HepG2 (cell line): ENCODE measurements at regions not wholly inside any gene's neighbourhood (a gene's known extent, or its start where the extent isn't known, plus 50 kb on each side); places are given as distances from the start of the nearest gene placed in this dataset.

ENCODE experiments used
- ATAC-seq: fragments of 200-7000 bp; cut with Tn5 transposase; 3 replicates; pipeline ENCODE4 v1.9.1; 2020; ENCODE audit warnings: mild to moderate bottlenecking, moderate library complexity
- BruUV-seq: library from RNA; stranded (reverse); fragments of 400-500 nt; replicated peaks from 2 replicates; lab custom pipeline; 2021; lab: Mats Ljungman, UMichigan
- CTCF ChIA-PET: fragments of 300-600 bp; formaldehyde crosslinking; extraction: SDS; loops from one replicate; lab custom pipeline; 2021; ENCODE audit warnings: low total read pairs, inconsistent platforms, low intra/inter-chr PET ratio; lab: Yijun Ruan, JAX
- POLR2A ChIA-PET: fragments of 350-600 bp; sonication (Branson Sonifier 250); formaldehyde crosslinking; loops from one replicate; lab custom pipeline; 2020; ENCODE audit warnings: antibody characterized with exemption, inconsistent platforms; lab: Yijun Ruan, JAX
- DNase-seq: peaks from one replicate; pipeline ENCODE4 v3.0.0-alpha.2; 2015; ENCODE audit warnings: low spot score
- FAIRE-seq: peaks from 3 replicates; lab custom pipeline; 2011; peaks lifted over from hg19 to GRCh38; lab: Jason Lieb, UNC
- H2AFZ ChIP-seq: one replicate; pipeline ENCODE4 v1.6.1; 2011; ENCODE audit warnings: low read length, inconsistent platforms
- H3K27ac ChIP-seq: fragments of 300-600 bp; 3 replicates; pipeline ENCODE4 v1.8.0; 2011; ENCODE audit warnings: mixed run types, mild to moderate bottlenecking, mixed read lengths, low read length, inconsistent platforms; ENCODE audit not compliant: insufficient read depth; ENCODE audit errors: extremely low read length
- H3K27me3 ChIP-seq, 2 experiments: fragments of 200-600 bp in 1 of 2; 2 replicates in 1 of 2; 3 replicates in 1 of 2; pipeline versions ENCODE4 v1.6.0 to v1.8.0; 2011; ENCODE audit warnings: low read length in 2 of 2, mild to moderate bottlenecking in 2 of 2, moderate library complexity in 2 of 2, inconsistent platforms in 1 of 2; ENCODE audit not compliant: insufficient read depth in 2 of 2, control insufficient read depth in 1 of 2
- H3K36me3 ChIP-seq, 2 experiments: fragments of 200-600 bp in 1 of 2; replicated peaks in 1 of 2; 2 replicates in 1 of 2; 3 replicates in 1 of 2; pipeline versions ENCODE4 v1.5.1 to v1.8.0; 2011; ENCODE audit warnings: low read length in 2 of 2, inconsistent platforms in 1 of 2; ENCODE audit not compliant: insufficient read depth in 2 of 2, control insufficient read depth in 1 of 2
- H3K4me1 ChIP-seq: 2 replicates; pipeline ENCODE4 v1.5.1; 2012; ENCODE audit warnings: low read length, inconsistent platforms; ENCODE audit not compliant: insufficient read depth
- H3K4me2 ChIP-seq: 2 replicates; pipeline ENCODE4 v1.6.0; 2011; ENCODE audit warnings: low read depth, low read length, inconsistent platforms
- H3K4me3 ChIP-seq, 3 experiments: fragments of 200-600 bp in 1 of 3; sonication (generic), shearing (Covaris generic) in 1 of 3; replicated peaks in 1 of 3; 2 replicates each; pipeline ENCODE4 v1.5.1; 2011 to 2016; ENCODE audit warnings: low read length in 3 of 3, inconsistent platforms in 2 of 3, low read depth in 2 of 3, mild to moderate bottlenecking in 2 of 3, control low read depth in 1 of 3, mixed read lengths in 1 of 3; ENCODE audit not compliant: insufficient read depth in 1 of 3
- H3K79me2 ChIP-seq: one replicate; pipeline ENCODE4 v1.6.1; 2011; ENCODE audit warnings: low read length, inconsistent platforms; ENCODE audit not compliant: insufficient read depth
- H3K9ac ChIP-seq: 2 replicates; pipeline ENCODE4 v1.6.0; 2011; ENCODE audit warnings: mild to moderate bottlenecking, low read depth, low read length, inconsistent platforms; ENCODE audit not compliant: insufficient read depth
- H3K9me3 ChIP-seq: 2 replicates; pipeline ENCODE4 v1.5.1; 2012; ENCODE audit warnings: mild to moderate bottlenecking, low read length
- H4K20me1 ChIP-seq: 2 replicates; pipeline ENCODE4 v1.6.0; 2011; ENCODE audit warnings: inconsistent platforms, mild to moderate bottlenecking, low read length, moderate library complexity; ENCODE audit not compliant: insufficient read depth
- ARNTL ChIP-seq: sonication (generic); formaldehyde crosslinking; IDR thresholded peaks from 2 replicates; pipeline ENCODE4 v1.4.0; 2020; ENCODE audit warnings: mild to moderate bottlenecking, missing genetic modification reagents
- CREB3 ChIP-seq: sonication (generic); formaldehyde crosslinking; IDR thresholded peaks from 2 replicates; pipeline ENCODE4 v1.5.0; 2020; ENCODE audit warnings: missing genetic modification reagents
- GMEB2 ChIP-seq: IDR thresholded peaks from 2 replicates; pipeline ENCODE4 v1.6.1; 2016; ENCODE audit warnings: missing biosample characterization, missing genetic modification reagents, low read depth
- MEIS1 ChIP-seq: sonication (generic); formaldehyde crosslinking; IDR thresholded peaks from 2 replicates; pipeline ENCODE4 v1.9.0; 2021; ENCODE audit warnings: mild to moderate bottlenecking, missing genetic modification reagents, moderate library complexity, borderline replicate concordance
- RBM39 ChIP-seq: fragments of 200-400 bp; formaldehyde crosslinking; IDR thresholded peaks from one replicate; pipeline ENCODE4 v1.6.1; 2018; ENCODE audit warnings: antibody characterized with exemption, mild to moderate bottlenecking, low read depth, low read length; ENCODE audit not compliant: poor library complexity, severe bottlenecking
- TAF1 ChIP-seq: sonication (generic); formaldehyde crosslinking; IDR thresholded peaks from 2 replicates; pipeline ENCODE4 v1.4.0; 2020; ENCODE audit warnings: missing genetic modification reagents
- TBX3 ChIP-seq: fragments of 450-650 bp; IDR thresholded peaks from 2 replicates; pipeline ENCODE4 v1.6.1; 2017; ENCODE audit warnings: antibody characterized with exemption, mild to moderate bottlenecking, inconsistent platforms, borderline replicate concordance
- TCF7L2 ChIP-seq: IDR thresholded peaks from 2 replicates; pipeline ENCODE4 v1.6.1; 2011; ENCODE audit warnings: mild to moderate bottlenecking, low read depth, low read length, moderate library complexity
- TMF1 ChIP-seq: sonication (generic); formaldehyde crosslinking; IDR thresholded peaks from 2 replicates; pipeline ENCODE4 v1.8.1; 2022; ENCODE audit warnings: low read depth, missing genetic modification reagents
- ZNF282 ChIP-seq: fragments of 450-650 bp; IDR thresholded peaks from 2 replicates; pipeline ENCODE4 v1.6.1; 2018; ENCODE audit not compliant: partially characterized antibody
- ZNF557 ChIP-seq: sonication (generic); formaldehyde crosslinking; IDR thresholded peaks from 2 replicates; pipeline ENCODE4 v1.4.0; 2020; ENCODE audit warnings: missing genetic modification reagents
- ZNF614 ChIP-seq: IDR thresholded peaks from 2 replicates; pipeline ENCODE4 v1.6.1; 2018; ENCODE audit warnings: missing biosample characterization, missing genetic modification reagents, inconsistent platforms, borderline replicate concordance
- WGBS: methylation state at CpG from one replicate; pipeline ENCODE4 v1.1.6; 2017; ENCODE audit warnings: low lambda C conversion rate; 5-methylcytosine and 5-hydroxymethylcytosine counted together
- in situ Hi-C: cut with HindIII; loops from 2 replicates; pipeline ENCODE4 v1.10.0; 2017; ENCODE audit warnings: low pct_unique_long_range_greater_than_20kb; ENCODE audit not compliant: extremely low pct_ligation_motif_present
- intact Hi-C: fragments of 100-400 bp; cut with micrococcal nuclease; formaldehyde crosslinking; loops from one replicate; pipeline ENCODE4 v1.10.0; 2022; ENCODE audit not compliant: unreplicated experiment

- TF ChIP-seq CREB3 (CRISPR knock-in tag): no peak
- TF ChIP-seq MEIS1 (CRISPR knock-in tag): no peak
Measured at GRCh38 chr6:125392682-125393081, 90.9 kb upstream of the HDDC2 start (continued).

GRCh38 chr6:125393449-125393858, 91.7 kb upstream of the HDDC2 start:
- Histone ChIP-seq H3K4me1 (no peaks in the 10 kb centered on the region), H4K20me1 (no peaks in the 10 kb centered on the region), H3K9me3 (no peaks in the 10 kb centered on the region), H3K27ac (no peak overlapping the region), H3K4me3 (no peak overlapping the region), H3K9ac (no peak overlapping the region), H2AFZ (no peak overlapping the region), H3K4me2 (no peak overlapping the region), H3K36me3 (no peaks in the 10 kb centered on the region), H3K79me2 (no peaks in the 10 kb centered on the region), H3K27me3 (no peaks in the 10 kb centered on the region)
- FAIRE-seq (no peak), DNase-seq (no peak), ATAC-seq (no peak)
- no TSS peak for BruUV-seq
- ChIA-PET CTCF (no interaction called here), POLR2A (no interaction called here)
- 0% methylated on average over 1 of the region's 1 CpG for WGBS
- in situ Hi-C loops (no loop called here), intact Hi-C loops (no loop called here)
- TF ChIP-seq ARNTL (CRISPR knock-in tag) (no peak), TBX3 (no peak), TAF1 (CRISPR knock-in tag) (no peak), TMF1 (CRISPR knock-in tag) (no peak), ZNF282 (no peak)

DNA sequence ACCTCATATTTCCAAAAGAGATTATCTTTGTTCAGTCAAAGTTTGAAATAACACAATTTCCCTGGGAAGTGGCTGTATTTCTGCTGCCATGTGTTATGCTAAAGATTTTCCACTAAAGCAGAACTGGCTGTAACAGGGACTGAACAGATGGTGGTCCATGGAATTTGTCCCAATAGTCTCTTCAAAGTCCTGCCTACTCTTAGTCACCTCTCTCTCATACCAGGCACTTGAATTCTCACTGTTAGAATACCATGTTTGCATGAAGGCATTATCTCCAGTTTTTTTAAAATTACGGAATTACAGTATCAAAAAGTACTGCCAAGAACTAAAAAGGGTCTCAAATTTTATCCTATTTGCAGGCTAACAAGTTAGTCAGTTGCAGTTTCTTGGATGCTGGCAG, 105.0 kb upstream of the HDDC2 start:
- ATAC-seq (no peak), FAIRE-seq (no peak), DNase-seq (no peak)
- Histone ChIP-seq H3K4me1 (no peaks in the 10 kb centered on the region), H3K4me3 (no peak overlapping the region), H3K9ac (no peak overlapping the region), H3K36me3 (no peaks in the 10 kb centered on the region), H3K27ac (no peak overlapping the region), H3K4me2 (no peak overlapping the region), H4K20me1 (no peaks in the 10 kb centered on the region), H3K9me3 (no peaks in the 10 kb centered on the region), H3K79me2 (no peaks in the 10 kb centered on the region), H2AFZ (no peak overlapping the region), H3K27me3 (no peaks in the 10 kb centered on the region)
- intact Hi-C loops: no loop called here
- ChIA-PET POLR2A (no interaction called here), CTCF (no interaction called here)
- BruUV-seq: no TSS peak
- WGBS: 17% methylated on average over 1 of the region's 1 CpG
- in situ Hi-C loops: no loop called here
- TF ChIP-seq ZNF557 (CRISPR knock-in tag) (no peak), TCF7L2 (no peak), RBM39 (no peak), ZNF614 (CRISPR knock-in tag) (no peak), GMEB2 (CRISPR knock-in tag) (no peak)
